SK-N-SH (cell line): ENCODE measurements at regions not wholly inside any gene's neighbourhood (a gene's known extent, or its start where the extent isn't known, plus 50 kb on each side); places are given as distances from the start of the nearest gene placed in this dataset.

Experiments used
- CTCF ChIA-PET: fragments of 300-600, 350-600 bp; formaldehyde crosslinking; extraction: SDS; loops from one replicate; lab custom pipeline; 2021; lab: Yijun Ruan, JAX
- POLR2A ChIA-PET: fragments of 350-600 bp; sonication (Branson Sonifier 250); formaldehyde crosslinking; extraction: SDS; loops from one replicate; lab custom pipeline; 2020; ENCODE audit warnings: antibody characterized with exemption, inconsistent platforms; lab: Yijun Ruan, JAX
- DNase-seq: peaks from one replicate; pipeline ENCODE4 v3.0.0; 2012
- H2AFZ ChIP-seq: fragments of 200-600 bp; sonication (generic); 2 replicates; pipeline ENCODE4 v1.8.1; 2016; ENCODE audit warnings: antibody characterized with exemption, mild to moderate bottlenecking, low read depth
- H3F3A ChIP-seq: fragments of 200-600 bp; sonication (generic); replicated peaks from 2 replicates; pipeline ENCODE3; 2016; ENCODE audit warnings: antibody characterized with exemption, mild to moderate bottlenecking; ENCODE audit not compliant: insufficient read depth
- H3K27ac ChIP-seq, 2 experiments: fragments of 200-500 bp in 1 of 2; fragments of 200-600 bp in 1 of 2; sonication (Bioruptor generic) in 1 of 2; sonication (generic), shearing (Covaris generic) in 1 of 2; 2 replicates each; pipeline versions ENCODE4 v1.5.1 to v1.6.1; 2014 to 2016; ENCODE audit warnings: low read depth in 2 of 2, inconsistent platforms in 1 of 2, low read length in 1 of 2, mild to moderate bottlenecking in 1 of 2, mixed read lengths in 1 of 2
- H3K27me3 ChIP-seq: fragments of 200-600 bp; sonication (generic), shearing (Covaris generic); 2 replicates; pipeline ENCODE4 v1.6.1; 2016; ENCODE audit warnings: mixed run types; ENCODE audit not compliant: insufficient read depth
- H3K36me3 ChIP-seq, 2 experiments: fragments of 200-500 bp in 1 of 2; fragments of 200-600 bp in 1 of 2; sonication (Bioruptor generic) in 1 of 2; sonication (generic) in 1 of 2; replicated peaks in 1 of 2; 2 replicates each; pipeline versions ENCODE3 to v1.5.1; 2014 to 2016; ENCODE audit warnings: low read length in 1 of 2, mild to moderate bottlenecking in 1 of 2; ENCODE audit not compliant: insufficient read depth in 2 of 2, control insufficient read depth in 1 of 2
- H3K4me1 ChIP-seq, 2 experiments: fragments of 200-500 bp in 1 of 2; fragments of 200-600 bp in 1 of 2; sonication (Bioruptor generic) in 1 of 2; sonication (generic), shearing (Covaris generic) in 1 of 2; 2 replicates each; pipeline versions ENCODE4 v1.5.1 to v1.6.1; 2014 to 2016; ENCODE audit warnings: low read depth in 1 of 2, low read length in 1 of 2, mixed run types in 1 of 2; ENCODE audit not compliant: insufficient read depth in 2 of 2, control insufficient read depth in 1 of 2
- H3K4me2 ChIP-seq: fragments of 200-600 bp; sonication (generic), shearing (Covaris generic); 2 replicates; pipeline ENCODE4 v1.6.1; 2017; ENCODE audit warnings: mixed run types
- H3K4me3 ChIP-seq, 2 experiments: fragments of 200-500 bp in 1 of 2; fragments of 200-600 bp in 1 of 2; sonication (Bioruptor generic) in 1 of 2; sonication (generic), shearing (Covaris generic) in 1 of 2; 2 replicates each; pipeline versions ENCODE4 v1.5.1 to v1.8.1; 2014 to 2016; ENCODE audit warnings: low read depth in 2 of 2, inconsistent platforms in 1 of 2, low read length in 1 of 2, mild to moderate bottlenecking in 1 of 2, mixed read lengths in 1 of 2, moderate library complexity in 1 of 2
- H3K79me2 ChIP-seq: fragments of 200-600 bp; sonication (generic); 2 replicates; pipeline ENCODE4 v1.8.1; 2017; ENCODE audit warnings: mild to moderate bottlenecking; ENCODE audit not compliant: insufficient read depth
- H3K9ac ChIP-seq: fragments of 200-600 bp; sonication (generic); 2 replicates; pipeline ENCODE4 v1.6.1; 2017; ENCODE audit warnings: mixed run types
- H3K9me2 ChIP-seq: fragments of 200-600 bp; sonication (generic); 2 replicates; pipeline ENCODE4 v1.6.1; 2017; ENCODE audit warnings: mixed run types
- H3K9me3 ChIP-seq: fragments of 200-600 bp; sonication (generic); 2 replicates; pipeline ENCODE4 v1.6.1; 2017; ENCODE audit warnings: mixed run types, mild to moderate bottlenecking, moderate library complexity
- H4K20me1 ChIP-seq: fragments of 200-600 bp; sonication (generic); 2 replicates; pipeline ENCODE4 v1.6.1; 2017; ENCODE audit warnings: mild to moderate bottlenecking, mixed run types; ENCODE audit not compliant: insufficient read depth
- CHD2 ChIP-seq: fragments of 150-350 bp; IDR thresholded peaks from 2 replicates; pipeline ENCODE4 v1.6.1; 2018; ENCODE audit warnings: low read length; ENCODE audit not compliant: partially characterized antibody
- ELF1 ChIP-seq: IDR thresholded peaks from 2 replicates; pipeline ENCODE4 v1.4.0; 2012
- EZH2phosphoT487 ChIP-seq: fragments of 200-600 bp; sonication (generic); IDR thresholded peaks from 2 replicates; pipeline ENCODE4 v1.6.1; 2017; ENCODE audit warnings: low read depth, mixed run types, mild to moderate bottlenecking, antibody characterized with exemption, moderate library complexity, borderline replicate concordance
- FOXM1 ChIP-seq: IDR thresholded peaks from 2 replicates; pipeline ENCODE4 v1.4.0; 2012; ENCODE audit warnings: low read depth, mild to moderate bottlenecking
- GABPA ChIP-seq: IDR thresholded peaks from 2 replicates; pipeline ENCODE4 v1.4.0; 2012; ENCODE audit warnings: low read depth, mild to moderate bottlenecking
- GATA2 ChIP-seq: sonication (generic); formaldehyde crosslinking; IDR thresholded peaks from 2 replicates; pipeline ENCODE4 v1.5.0; 2020; ENCODE audit warnings: mild to moderate bottlenecking, missing genetic modification reagents
- IRF3 ChIP-seq: fragments of 150-350 bp; IDR thresholded peaks from 2 replicates; pipeline ENCODE4 v1.6.1; 2016; ENCODE audit warnings: mild to moderate bottlenecking, low read depth, low read length
- MAX ChIP-seq: IDR thresholded peaks from 2 replicates; pipeline ENCODE4 v1.4.0; 2012; ENCODE audit warnings: low read depth
- MEF2A ChIP-seq: IDR thresholded peaks from 2 replicates; pipeline ENCODE4 v1.4.0; 2012; ENCODE audit warnings: low read depth, borderline replicate concordance
- NFIC ChIP-seq: IDR thresholded peaks from 2 replicates; pipeline ENCODE4 v1.4.0; 2012; ENCODE audit warnings: borderline replicate concordance
- NRF1 ChIP-seq: IDR thresholded peaks from 2 replicates; pipeline ENCODE4 v1.6.1; 2012; ENCODE audit warnings: low read depth, mild to moderate bottlenecking, low read length
- POLR2AphosphoS5 ChIP-seq: IDR thresholded peaks from 2 replicates; pipeline ENCODE4 v1.6.1; 2012; ENCODE audit warnings: low read depth, low read length
- RXRA ChIP-seq: IDR thresholded peaks from 2 replicates; pipeline ENCODE4 v1.4.0; 2012; ENCODE audit warnings: low read depth, mild to moderate bottlenecking, borderline replicate concordance
- SIN3A ChIP-seq: IDR thresholded peaks from 2 replicates; pipeline ENCODE4 v1.6.1; 2012; ENCODE audit warnings: low read depth, mild to moderate bottlenecking, low read length, moderate library complexity, borderline replicate concordance
- TCF12 ChIP-seq: IDR thresholded peaks from 2 replicates; pipeline ENCODE4 v1.4.0; 2012
- USF2 ChIP-seq: fragments of 150-350 bp; IDR thresholded peaks from 2 replicates; pipeline ENCODE4 v1.6.1; 2017; ENCODE audit warnings: antibody characterized with exemption, low read length, low read depth, borderline replicate concordance
- WGBS: methylation state at CpG from one replicate; pipeline ENCODE4 v1.1.6; 2017; ENCODE audit warnings: low lambda C conversion rate; 5-methylcytosine and 5-hydroxymethylcytosine counted together
- TF ChIP-seq, protein P1 (sequence below): IDR thresholded peaks from 2 replicates; pipeline ENCODE4 v1.4.0; 2012; ENCODE audit warnings: low read depth, borderline replicate concordance

DNA sequence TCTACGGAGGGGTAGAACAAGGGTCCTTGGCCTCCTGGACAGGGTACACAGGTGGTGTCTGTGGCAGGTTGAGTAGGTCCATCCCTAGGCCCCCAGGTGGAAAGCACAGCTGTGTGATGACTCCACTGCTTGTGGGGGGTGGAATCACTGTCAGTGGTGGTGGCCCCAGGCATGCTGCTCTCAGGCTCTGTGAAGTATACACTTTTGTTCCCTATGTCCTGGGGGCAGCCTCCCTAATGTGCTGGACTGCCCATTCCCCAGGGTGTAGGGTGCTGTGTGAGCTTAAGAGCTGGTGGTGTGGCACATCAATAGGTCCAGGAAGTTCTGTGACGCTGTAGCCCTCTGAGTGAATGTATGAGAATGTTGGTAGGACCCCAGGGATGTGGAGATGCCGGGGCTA is 197.2 kb upstream of the SLC10A2 start:
- Histone ChIP-seq H3K4me2 (no peak overlapping the region), H3K27me3 (no peaks in the 10 kb centered on the region), H3K27ac (no peak overlapping the region), H3K9ac (no peak overlapping the region), H3F3A (no peaks in the 10 kb centered on the region), H2AFZ (no peak overlapping the region), H3K79me2 (no peaks in the 10 kb centered on the region), H3K4me1 (no peaks in the 10 kb centered on the region), H3K36me3 (no peaks in the 10 kb centered on the region), H3K9me3 (no peaks in the 10 kb centered on the region; the same call in 1 of the 2 replicates), H4K20me1 (no peaks in the 10 kb centered on the region), H3K4me3 (no peak overlapping the region), H3K9me2 (no peaks in the 10 kb centered on the region)
- ChIA-PET CTCF (no interaction called here), POLR2A (no interaction called here)
- 28% methylated on average over 3 of the region's 3 CpGs for WGBS
- no peak for TF ChIP-seq NRF1
- no peak for TF ChIP-seq RXRA
- no peak for TF ChIP-seq EZH2phosphoT487
- no peak for DNase-seq

- ChIA-PET CTCF (no interaction called here), POLR2A (no interaction called here)
- WGBS = 34% methylated on average over 4 of the region's 4 CpGs
- Histone ChIP-seq H3K9me3 (no peaks in the 10 kb centered on the region), H4K20me1 (no peaks in the 10 kb centered on the region), H3K36me3 (no peaks in the 10 kb centered on the region), H3K27ac (no peak overlapping the region), H3K4me2 (no peak overlapping the region), H2AFZ (no peak overlapping the region), H3K4me1 (no peaks in the 10 kb centered on the region), H3K9ac (no peak overlapping the region), H3K27me3 (no peaks in the 10 kb centered on the region), H3K79me2 (no peaks in the 10 kb centered on the region), H3F3A (no peaks in the 10 kb centered on the region), H3K4me3 (no peak overlapping the region), H3K9me2 (no peaks in the 10 kb centered on the region)
- no peak for TF ChIP-seq RXRA
- DNase-seq = no peak
Observed at GRCh38 chr13:103255587-103256301, 189.5 kb upstream of the SLC10A2 start.

- POLR2A ChIA-PET = no interaction called here
- DNase-seq = no peak
- H4K20me1 ChIP-seq = no peaks in the 10 kb centered on the region
- TF ChIP-seq MAX (no peak), GABPA (no peak), MEF2A (no peak), FOXM1 (no peak), SIN3A (no peak), ELF1 (no peak), NFIC (no peak), POLR2AphosphoS5 (no peak), CHD2 (no peak), TCF12 (no peak), GATA2 (CRISPR knock-in tag) (no peak), IRF3 (no peak), USF2 (no peak)
- TF ChIP-seq, protein P1, sequence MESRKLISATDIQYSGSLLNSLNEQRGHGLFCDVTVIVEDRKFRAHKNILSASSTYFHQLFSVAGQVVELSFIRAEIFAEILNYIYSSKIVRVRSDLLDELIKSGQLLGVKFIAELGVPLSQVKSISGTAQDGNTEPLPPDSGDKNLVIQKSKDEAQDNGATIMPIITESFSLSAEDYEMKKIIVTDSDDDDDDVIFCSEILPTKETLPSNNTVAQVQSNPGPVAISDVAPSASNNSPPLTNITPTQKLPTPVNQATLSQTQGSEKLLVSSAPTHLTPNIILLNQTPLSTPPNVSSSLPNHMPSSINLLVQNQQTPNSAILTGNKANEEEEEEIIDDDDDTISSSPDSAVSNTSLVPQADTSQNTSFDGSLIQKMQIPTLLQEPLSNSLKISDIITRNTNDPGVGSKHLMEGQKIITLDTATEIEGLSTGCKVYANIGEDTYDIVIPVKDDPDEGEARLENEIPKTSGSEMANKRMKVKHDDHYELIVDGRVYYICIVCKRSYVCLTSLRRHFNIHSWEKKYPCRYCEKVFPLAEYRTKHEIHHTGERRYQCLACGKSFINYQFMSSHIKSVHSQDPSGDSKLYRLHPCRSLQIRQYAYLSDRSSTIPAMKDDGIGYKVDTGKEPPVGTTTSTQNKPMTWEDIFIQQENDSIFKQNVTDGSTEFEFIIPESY = no peak
- TF ChIP-seq, all 33 proteins: peak for 0
- H3K4me1 ChIP-seq = no peaks in the 10 kb centered on the region
- no peak overlapping the region for H3K4me3 ChIP-seq
- no peak overlapping the region for H3K4me2 ChIP-seq
- H3K9me3 ChIP-seq = no peaks in the 10 kb centered on the region; the same call in 1 of the 2 replicates
- H3K9me2 ChIP-seq = no peaks in the 10 kb centered on the region
- no peak overlapping the region for H2AFZ ChIP-seq
- no peaks in the 10 kb centered on the region for H3K79me2 ChIP-seq
- no peaks in the 10 kb centered on the region for H3K27me3 ChIP-seq
- WGBS = 50% methylated on average over 1 of the region's 1 CpG
- no peaks in the 10 kb centered on the region for H3F3A ChIP-seq
- no peak overlapping the region for H3K9ac ChIP-seq
- no peaks in the 10 kb centered on the region for H3K36me3 ChIP-seq
- H3K27ac ChIP-seq = no peak overlapping the region
- CTCF ChIA-PET = no interaction called here
Observed at GRCh38 chr13:103250071-103250470, 183.9 kb upstream of the SLC10A2 start.
